OCI-LY1 (cell line): ENCODE measurements at regions not wholly inside any gene's neighbourhood (a gene's known extent, or its start where the extent isn't known, plus 50 kb on each side); places are given as distances from the start of the nearest gene placed in this dataset.

Experiments
- EZH2 ChIP-seq: fragments of 200-600 bp; sonication (generic), shearing (Covaris generic); IDR thresholded peaks from 2 replicates; pipeline ENCODE4 v1.8.0; 2017; ENCODE audit warnings: borderline replicate concordance, mixed run types, mild to moderate bottlenecking, antibody characterized with exemption, low read length, moderate library complexity, mixed read lengths
- TF ChIP-seq, protein P1 (sequence below): fragments of 200-600 bp; sonication (generic), shearing (Covaris generic); IDR thresholded peaks from 2 replicates; pipeline ENCODE4 v1.5.1; 2017; ENCODE audit warnings: mild to moderate bottlenecking, antibody characterized with exemption, low read length, moderate library complexity, mixed read lengths

DNA sequence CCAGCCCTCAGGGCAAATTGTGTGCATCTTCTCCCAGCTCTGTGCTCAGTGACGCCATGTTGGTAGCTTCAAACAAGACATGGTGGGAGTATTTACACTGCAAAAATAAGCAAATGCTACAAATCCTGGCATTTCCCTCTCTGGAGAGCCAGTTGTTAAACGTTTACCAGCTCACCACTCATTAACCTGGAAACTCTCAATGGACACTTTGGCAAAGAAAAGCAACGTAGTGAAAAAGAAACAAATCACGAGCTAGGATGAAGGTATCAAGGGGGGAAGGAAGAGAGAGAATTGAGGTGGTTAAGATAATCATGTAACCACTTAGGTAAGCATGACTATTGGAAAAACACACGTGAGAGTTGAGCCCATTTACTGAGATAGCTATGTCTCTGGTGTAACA is 72.5 kb downstream of the MRPS30 start:
- TF ChIP-seq EZH2 = no peak
- TF ChIP-seq, protein P1, sequence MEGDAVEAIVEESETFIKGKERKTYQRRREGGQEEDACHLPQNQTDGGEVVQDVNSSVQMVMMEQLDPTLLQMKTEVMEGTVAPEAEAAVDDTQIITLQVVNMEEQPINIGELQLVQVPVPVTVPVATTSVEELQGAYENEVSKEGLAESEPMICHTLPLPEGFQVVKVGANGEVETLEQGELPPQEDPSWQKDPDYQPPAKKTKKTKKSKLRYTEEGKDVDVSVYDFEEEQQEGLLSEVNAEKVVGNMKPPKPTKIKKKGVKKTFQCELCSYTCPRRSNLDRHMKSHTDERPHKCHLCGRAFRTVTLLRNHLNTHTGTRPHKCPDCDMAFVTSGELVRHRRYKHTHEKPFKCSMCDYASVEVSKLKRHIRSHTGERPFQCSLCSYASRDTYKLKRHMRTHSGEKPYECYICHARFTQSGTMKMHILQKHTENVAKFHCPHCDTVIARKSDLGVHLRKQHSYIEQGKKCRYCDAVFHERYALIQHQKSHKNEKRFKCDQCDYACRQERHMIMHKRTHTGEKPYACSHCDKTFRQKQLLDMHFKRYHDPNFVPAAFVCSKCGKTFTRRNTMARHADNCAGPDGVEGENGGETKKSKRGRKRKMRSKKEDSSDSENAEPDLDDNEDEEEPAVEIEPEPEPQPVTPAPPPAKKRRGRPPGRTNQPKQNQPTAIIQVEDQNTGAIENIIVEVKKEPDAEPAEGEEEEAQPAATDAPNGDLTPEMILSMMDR = no peak
